ENCODE measurements at regions not wholly inside any gene's neighbourhood (a gene's known extent, or its start where the extent isn't known, plus 50 kb on each side); places are given as distances from the start of the nearest gene placed in this dataset.

DNA sequence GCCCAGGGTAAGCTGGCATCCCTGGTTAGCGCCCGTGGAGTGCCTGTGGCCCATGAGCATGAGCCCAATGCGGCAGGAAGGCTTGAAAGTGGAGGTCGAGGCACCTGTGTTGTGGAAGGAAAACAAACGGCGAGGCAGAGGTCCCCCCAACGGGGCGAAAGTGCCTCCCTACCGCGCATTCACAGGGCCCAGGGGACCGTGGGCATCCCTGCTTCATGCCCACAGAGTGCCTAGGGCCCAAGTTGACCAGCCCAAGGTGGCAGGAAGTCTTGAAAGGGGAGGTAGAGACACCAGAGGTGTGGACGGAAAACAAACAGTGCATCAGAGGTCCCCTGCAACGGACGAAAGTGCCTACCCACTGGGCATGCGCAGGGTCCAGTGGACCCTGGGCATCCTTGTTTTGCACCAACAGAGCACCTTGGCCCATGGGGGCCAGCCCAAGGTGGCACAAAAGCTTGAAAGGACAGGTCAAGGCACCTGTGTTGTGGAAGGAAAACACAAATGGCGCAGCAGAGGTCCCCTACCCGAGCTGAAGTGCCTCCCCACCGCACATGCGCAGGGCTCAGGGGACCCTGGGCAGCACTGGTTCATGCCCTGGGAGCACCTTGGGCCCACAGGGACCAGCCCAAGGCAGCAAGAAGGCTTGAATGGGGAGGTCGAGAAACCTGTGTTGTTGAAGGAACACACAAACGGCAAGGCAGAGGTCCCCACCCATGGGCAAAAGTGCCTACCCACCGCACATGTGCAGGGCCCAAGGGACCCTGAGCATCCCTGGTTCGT lies 377.5 kb downstream of the ALG10 start:
- no peaks in the 10 kb centered on the region for H3K27me3 ChIP-seq (ENCODE audit: insufficient read depth, low read length, poor library complexity, severe bottlenecking)
- no peaks in the 10 kb centered on the region for H3K36me3 ChIP-seq (ENCODE audit: insufficient read depth, low read length)
- H3K4me2 ChIP-seq (ENCODE audit: low read depth, low read length, poor library complexity, severe bottlenecking) = no peak overlapping the region
- H2AFZ ChIP-seq (ENCODE audit: low read length) = no peak overlapping the region
- H3F3A ChIP-seq (ENCODE audit: low read depth) = no peaks in the 10 kb centered on the region
- no peaks in the 10 kb centered on the region for H4K20me1 ChIP-seq (ENCODE audit: insufficient read depth, low read length, poor library complexity, severe bottlenecking)
- H3K4me1 ChIP-seq (ENCODE audit: insufficient read depth, low read length, poor library complexity, severe bottlenecking) = no peaks in the 10 kb centered on the region
- TF ChIP-seq, protein P1, sequence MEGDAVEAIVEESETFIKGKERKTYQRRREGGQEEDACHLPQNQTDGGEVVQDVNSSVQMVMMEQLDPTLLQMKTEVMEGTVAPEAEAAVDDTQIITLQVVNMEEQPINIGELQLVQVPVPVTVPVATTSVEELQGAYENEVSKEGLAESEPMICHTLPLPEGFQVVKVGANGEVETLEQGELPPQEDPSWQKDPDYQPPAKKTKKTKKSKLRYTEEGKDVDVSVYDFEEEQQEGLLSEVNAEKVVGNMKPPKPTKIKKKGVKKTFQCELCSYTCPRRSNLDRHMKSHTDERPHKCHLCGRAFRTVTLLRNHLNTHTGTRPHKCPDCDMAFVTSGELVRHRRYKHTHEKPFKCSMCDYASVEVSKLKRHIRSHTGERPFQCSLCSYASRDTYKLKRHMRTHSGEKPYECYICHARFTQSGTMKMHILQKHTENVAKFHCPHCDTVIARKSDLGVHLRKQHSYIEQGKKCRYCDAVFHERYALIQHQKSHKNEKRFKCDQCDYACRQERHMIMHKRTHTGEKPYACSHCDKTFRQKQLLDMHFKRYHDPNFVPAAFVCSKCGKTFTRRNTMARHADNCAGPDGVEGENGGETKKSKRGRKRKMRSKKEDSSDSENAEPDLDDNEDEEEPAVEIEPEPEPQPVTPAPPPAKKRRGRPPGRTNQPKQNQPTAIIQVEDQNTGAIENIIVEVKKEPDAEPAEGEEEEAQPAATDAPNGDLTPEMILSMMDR (conservative IDR thresholded peaks at IDR 0.05; ENCODE audit: low read length) = no peak
- no peak for TF ChIP-seq EZH2phosphoT487 (IDR thresholded peaks at IDR 0.05; ENCODE audit: borderline replicate concordance)
- no peaks in the 10 kb centered on the region for H3K9me2 ChIP-seq (replicated peaks; ENCODE audit: low read depth, low read length)
- H3K79me2 ChIP-seq (ENCODE audit: insufficient read depth, low read length) = no peaks in the 10 kb centered on the region
- no peak overlapping the region for H3K9ac ChIP-seq (ENCODE audit: low read depth, low read length, poor library complexity, severe bottlenecking)
- H3K4me3 ChIP-seq (ENCODE audit: low read length, poor library complexity, severe bottlenecking) = no peak overlapping the region
- H3K9me3 ChIP-seq (ENCODE audit: insufficient read depth, low read depth, low read length) = peaks cover 26% of the 10 kb centered on the region; the same call in 1 of the 2 replicates

- H3K4me1 ChIP-seq (ENCODE audit: insufficient read depth, low read length, poor library complexity, severe bottlenecking) = no peaks in the 10 kb centered on the region
- no peak overlapping the region for H2AFZ ChIP-seq (ENCODE audit: low read length)
- H3K9me3 ChIP-seq (ENCODE audit: insufficient read depth, low read depth, low read length) = peaks cover 21% of the 10 kb centered on the region; the same call in 1 of the 2 replicates
- H3K79me2 ChIP-seq (ENCODE audit: insufficient read depth, low read length) = no peaks in the 10 kb centered on the region
- H4K20me1 ChIP-seq (ENCODE audit: insufficient read depth, low read length, poor library complexity, severe bottlenecking) = no peaks in the 10 kb centered on the region
- H3F3A ChIP-seq (ENCODE audit: low read depth) = no peaks in the 10 kb centered on the region
- H3K9ac ChIP-seq (ENCODE audit: low read depth, low read length, poor library complexity, severe bottlenecking) = no peak overlapping the region
- no peak for TF ChIP-seq EZH2phosphoT487 (IDR thresholded peaks at IDR 0.05; ENCODE audit: borderline replicate concordance)
- TF ChIP-seq, protein P1 (conservative IDR thresholded peaks at IDR 0.05; ENCODE audit: low read length) = no peak
- H3K4me2 ChIP-seq (ENCODE audit: low read depth, low read length, poor library complexity, severe bottlenecking) = no peak overlapping the region
- H3K4me3 ChIP-seq (ENCODE audit: low read length, poor library complexity, severe bottlenecking) = no peak overlapping the region
- H3K9me2 ChIP-seq (replicated peaks; ENCODE audit: low read depth, low read length) = no peaks in the 10 kb centered on the region
- no peaks in the 10 kb centered on the region for H3K27me3 ChIP-seq (ENCODE audit: insufficient read depth, low read length, poor library complexity, severe bottlenecking)
- no peaks in the 10 kb centered on the region for H3K36me3 ChIP-seq (ENCODE audit: insufficient read depth, low read length)
Measured at GRCh38 chr12:34400411-34400881, 378.1 kb downstream of the ALG10 start.

DNA sequence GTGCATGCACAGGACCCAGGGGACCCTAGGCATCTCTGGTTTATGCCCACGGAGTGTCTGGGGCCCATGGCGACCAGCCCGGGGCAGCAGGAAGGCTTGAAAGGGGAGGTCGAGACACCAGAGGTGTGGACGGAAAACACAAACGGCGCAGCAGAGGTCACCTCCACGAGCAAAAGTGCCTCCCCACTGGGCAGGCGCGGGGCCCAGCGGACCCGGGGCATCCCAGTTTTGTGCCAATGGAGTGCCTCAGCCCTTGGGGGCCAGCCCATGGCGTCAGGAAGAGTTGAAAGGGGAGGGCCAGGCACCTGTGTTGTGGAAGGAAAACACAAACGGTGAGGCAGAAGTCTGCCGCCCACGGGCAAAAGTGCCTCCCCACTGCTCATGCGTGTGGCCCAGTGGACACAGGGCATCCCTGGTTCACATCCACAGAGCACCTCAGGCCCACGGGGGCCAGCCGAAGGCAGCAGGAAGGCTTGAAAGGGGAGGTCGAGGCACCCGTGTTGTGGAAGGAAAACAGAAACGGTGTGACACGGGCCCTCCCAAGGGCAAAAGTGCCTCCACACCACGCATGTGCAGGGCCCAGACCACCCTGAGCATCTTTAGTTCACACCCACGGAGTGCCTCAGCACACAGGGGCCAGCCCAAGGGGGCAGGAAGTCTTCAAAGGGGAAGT lies 378.8 kb downstream of the ALG10 start:
- no peak for TF ChIP-seq EZH2phosphoT487 (IDR thresholded peaks at IDR 0.05; ENCODE audit: borderline replicate concordance)
- TF ChIP-seq, protein P1 (conservative IDR thresholded peaks at IDR 0.05; ENCODE audit: low read length) = no peak
- Histone ChIP-seq H3K36me3 (ENCODE audit: insufficient read depth, low read length) (no peaks in the 10 kb centered on the region), H3K27me3 (ENCODE audit: insufficient read depth, low read length, poor library complexity, severe bottlenecking) (no peaks in the 10 kb centered on the region), H3K4me2 (ENCODE audit: low read depth, low read length, poor library complexity, severe bottlenecking) (no peak overlapping the region), H4K20me1 (ENCODE audit: insufficient read depth, low read length, poor library complexity, severe bottlenecking) (no peaks in the 10 kb centered on the region), H3K9ac (ENCODE audit: low read depth, low read length, poor library complexity, severe bottlenecking) (no peak overlapping the region), H3F3A (ENCODE audit: low read depth) (no peaks in the 10 kb centered on the region), H3K4me1 (ENCODE audit: insufficient read depth, low read length, poor library complexity, severe bottlenecking) (no peaks in the 10 kb centered on the region), H3K4me3 (ENCODE audit: low read length, poor library complexity, severe bottlenecking) (no peak overlapping the region), H3K9me2 (replicated peaks; ENCODE audit: low read depth, low read length) (no peaks in the 10 kb centered on the region), H2AFZ (ENCODE audit: low read length) (no peak overlapping the region), H3K9me3 (ENCODE audit: insufficient read depth, low read depth, low read length) (peaks cover 17% of the 10 kb centered on the region; the same call in 1 of the 2 replicates), H3K79me2 (ENCODE audit: insufficient read depth, low read length) (no peaks in the 10 kb centered on the region)

Measured in Loucy (cell line).